Activated naive CD4-positive, alpha-beta T cell treated with Interleukin-2 at 50 U/mL for 16 hours (primary cell): ENCODE measurements at regions not wholly inside any gene's neighbourhood (a gene's known extent, or its start where the extent isn't known, plus 50 kb on each side); places are given as distances from the start of the nearest gene placed in this dataset.
"Not testable (repeated sequence)": the region's sequence is repeated elsewhere in the genome, so short reads cannot be mapped to it uniquely, and the experiment has no call there.

Experiments used
- DNase-seq: peaks from one replicate; pipeline ENCODE4 v3.0.0-alpha.2; 2020

GRCh38 chr9:90192465-90192864 is 450.2 kb downstream of the DIRAS2 start:
- peak; percentile 26 for DNase-seq

GRCh38 chr9:90198956-90199355 is 443.7 kb downstream of the DIRAS2 start:
- no peak for DNase-seq

- DNase-seq: no peak
These were observed 440.9 kb downstream of the DIRAS2 start for GRCh38 chr9:90201766-90202165.

- DNase-seq: no peak
These were observed 438.3 kb downstream of the DIRAS2 start for GRCh38 chr9:90204128-90204831.

GRCh38 chr9:90213045-90213444 is 429.6 kb downstream of the DIRAS2 start:
- DNase-seq: not testable (repeated sequence)

- DNase-seq: peak; percentile 23
These were observed 423.0 kb downstream of the DIRAS2 start for GRCh38 chr9:90219548-90220118.

- DNase-seq: not testable (repeated sequence)
These were observed 420.7 kb downstream of the DIRAS2 start for GRCh38 chr9:90221899-90222298.

- DNase-seq: peak; percentile 67
These were observed 415.7 kb downstream of the DIRAS2 start for GRCh38 chr9:90226839-90227338.

- DNase-seq: not testable (repeated sequence)
These were observed 409.5 kb downstream of the DIRAS2 start for GRCh38 chr9:90233081-90233480.

GRCh38 chr9:90240541-90240940 is 402.1 kb downstream of the DIRAS2 start:
- DNase-seq: no peak

- DNase-seq: no peak
These were observed 397.0 kb downstream of the DIRAS2 start for GRCh38 chr9:90245661-90246060.

GRCh38 chr9:90249094-90249493 is 393.5 kb downstream of the DIRAS2 start:
- no peak for DNase-seq

- no peak for DNase-seq
These were observed 391.3 kb downstream of the DIRAS2 start for GRCh38 chr9:90251316-90251715.

GRCh38 chr9:90256345-90256744 is 386.3 kb downstream of the DIRAS2 start:
- DNase-seq: no peak

- no peak for DNase-seq
These were observed 383.0 kb downstream of the DIRAS2 start for GRCh38 chr9:90259311-90260246.

GRCh38 chr9:90261698-90262097 is 380.9 kb downstream of the DIRAS2 start:
- DNase-seq: no peak

GRCh38 chr9:90268613-90269012 is 374.0 kb downstream of the DIRAS2 start:
- no peak for DNase-seq

GRCh38 chr9:90271707-90272106 is 370.9 kb downstream of the DIRAS2 start:
- no peak for DNase-seq

GRCh38 chr9:90274725-90275124 is 367.9 kb downstream of the DIRAS2 start:
- no peak for DNase-seq

GRCh38 chr9:90285946-90286345 is 356.7 kb downstream of the DIRAS2 start:
- no peak for DNase-seq

GRCh38 chr9:90287567-90288274 is 354.9 kb downstream of the DIRAS2 start:
- DNase-seq: peak; percentile 15

- DNase-seq: no peak
These were observed 354.4 kb downstream of the DIRAS2 start for GRCh38 chr9:90288275-90288639.
